Activated CD4-positive, alpha-beta T cell treated with anti-CD3 and anti-CD28 coated beads for 24 hours (primary cell): ENCODE measurements at regions not wholly inside any gene's neighbourhood (a gene's known extent, or its start where the extent isn't known, plus 50 kb on each side); places are given as distances from the start of the nearest gene placed in this dataset.
"Not testable (repeated sequence)": the region's sequence is repeated elsewhere in the genome, so short reads cannot be mapped to it uniquely, and the experiment has no call there.

Experiments used
- DNase-seq, 2 donors: peaks; one replicate each; pipeline ENCODE4 v3.0.0-alpha.2; 2020; ENCODE audit warnings: low read depth in 2 of 2

GRCh38 chr12:14207905-14208551 lies 157.5 kb upstream of the ATF7IP start:
- no peak for DNase-seq

- no peak for DNase-seq
These were observed 153.5 kb upstream of the ATF7IP start for GRCh38 chr12:14211947-14212387.

- no peak for DNase-seq
These were observed 151.9 kb upstream of the ATF7IP start for GRCh38 chr12:14213542-14213941.

GRCh38 chr12:14214495-14214894 lies 151.0 kb upstream of the ATF7IP start:
- DNase-seq = no peak

GRCh38 chr12:14215949-14216348 lies 149.5 kb upstream of the ATF7IP start:
- DNase-seq = not testable (repeated sequence)

GRCh38 chr12:14216405-14217294 lies 148.8 kb upstream of the ATF7IP start:
- DNase-seq = no peak

- no peak for DNase-seq
These were observed 146.3 kb upstream of the ATF7IP start for GRCh38 chr12:14219156-14219555.

GRCh38 chr12:14219670-14220069 lies 145.8 kb upstream of the ATF7IP start:
- DNase-seq = not testable (repeated sequence)

- no peak for DNase-seq
These were observed 140.4 kb upstream of the ATF7IP start for GRCh38 chr12:14225064-14225463.

- DNase-seq = not testable (repeated sequence)
These were observed 130.3 kb upstream of the ATF7IP start for GRCh38 chr12:14235176-14235575.

- not testable (repeated sequence) for DNase-seq
These were observed 128.8 kb upstream of the ATF7IP start for GRCh38 chr12:14236641-14237040.

- DNase-seq = no peak
These were observed 127.2 kb upstream of the ATF7IP start for GRCh38 chr12:14238221-14238792.

GRCh38 chr12:14239350-14239934 lies 126.0 kb upstream of the ATF7IP start:
- DNase-seq = no peak

GRCh38 chr12:14239935-14240872 lies 125.3 kb upstream of the ATF7IP start:
- DNase-seq = no peak

GRCh38 chr12:14240873-14241220 lies 124.6 kb upstream of the ATF7IP start:
- no peak for DNase-seq

- DNase-seq = not testable (repeated sequence)
These were observed 122.7 kb upstream of the ATF7IP start for GRCh38 chr12:14242825-14243224.

- DNase-seq = no peak
These were observed 121.5 kb upstream of the ATF7IP start for GRCh38 chr12:14243941-14244340.

GRCh38 chr12:14244876-14245669 lies 120.4 kb upstream of the ATF7IP start:
- no peak for DNase-seq

- DNase-seq = no peak
These were observed 118.3 kb upstream of the ATF7IP start for GRCh38 chr12:14247166-14247565.

- DNase-seq = no peak
These were observed 116.1 kb upstream of the ATF7IP start for GRCh38 chr12:14249368-14249767.
